Endothelial cell of umbilical vein (primary cell): ENCODE measurements at regions not wholly inside any gene's neighbourhood (a gene's known extent, or its start where the extent isn't known, plus 50 kb on each side); places are given as distances from the start of the nearest gene placed in this dataset.

Experiments used
- BruUV-seq: library from RNA; stranded (reverse); fragments of 400-500 nt; replicated peaks from 2 replicates; lab custom pipeline; 2021; lab: Mats Ljungman, UMichigan
- CTCF ChIA-PET: fragments of 300-600, 350-600 bp; sonication (Branson Sonifier 250); formaldehyde crosslinking; loops from one replicate; lab custom pipeline; 2021; ENCODE audit warnings: antibody characterized with exemption, inconsistent platforms; lab: Charles Lee
- POLR2A ChIA-PET: fragments of 300-600, 350-600 bp; sonication (Branson Sonifier 250); formaldehyde crosslinking; loops from one replicate; lab custom pipeline; 2021; ENCODE audit warnings: antibody characterized with exemption, inconsistent platforms; lab: Charles Lee
- DNase-seq: peaks from one replicate; pipeline ENCODE4 v3.0.0-alpha.2; 2011; ENCODE audit warnings: low read depth, low spot score
- FAIRE-seq: peaks from 2 replicates; lab custom pipeline; 2011; peaks lifted over from hg19 to GRCh38; lab: Jason Lieb, UNC
- H2AFZ ChIP-seq: 2 replicates; pipeline ENCODE4 v1.6.0; 2012; ENCODE audit warnings: low read depth, low read length, control low read depth, inconsistent platforms
- H3K27ac ChIP-seq: 2 replicates; pipeline ENCODE4 v1.5.1; 2011; ENCODE audit warnings: low read depth, mild to moderate bottlenecking, control low read depth, low read length, moderate library complexity; ENCODE audit not compliant: insufficient read depth
- H3K27me3 ChIP-seq, 2 experiments: 2 replicates each; pipeline versions ENCODE4 v1.6.0 to v1.6.1; 2011; ENCODE audit warnings: low read length in 2 of 2, mixed read lengths in 1 of 2; ENCODE audit not compliant: control insufficient read depth in 2 of 2, insufficient read depth in 2 of 2
- H3K36me3 ChIP-seq, 2 experiments: 2 replicates in 1 of 2; 3 replicates in 1 of 2; pipeline ENCODE4 v1.5.1; 2011; ENCODE audit warnings: low read length in 2 of 2, mild to moderate bottlenecking in 1 of 2, moderate library complexity in 1 of 2; ENCODE audit not compliant: control insufficient read depth in 2 of 2, insufficient read depth in 2 of 2; ENCODE audit errors: extremely low read depth in 1 of 2
- H3K4me1 ChIP-seq: 3 replicates; pipeline ENCODE4 v1.5.1; 2011; ENCODE audit warnings: mild to moderate bottlenecking, low read length; ENCODE audit not compliant: control insufficient read depth, insufficient read depth; ENCODE audit errors: extremely low read depth
- H3K4me2 ChIP-seq: 2 replicates; pipeline ENCODE4 v1.6.1; 2011; ENCODE audit warnings: low read length, control low read depth, mixed read lengths; ENCODE audit not compliant: insufficient read depth
- H3K4me3 ChIP-seq, 3 experiments: fragments of 200-600 bp in 1 of 3; sonication (generic), shearing (Covaris generic) in 1 of 3; replicated peaks in 1 of 3; 2 replicates each; pipeline ENCODE4 v1.5.1; 2011 to 2016; ENCODE audit warnings: control low read depth in 3 of 3, low read length in 3 of 3, mild to moderate bottlenecking in 2 of 3, inconsistent platforms in 1 of 3, low read depth in 1 of 3, moderate library complexity in 1 of 3; ENCODE audit not compliant: insufficient read depth in 1 of 3
- H3K79me2 ChIP-seq: 2 replicates; pipeline ENCODE4 v1.6.0; 2012; ENCODE audit warnings: low read length, inconsistent platforms; ENCODE audit not compliant: control insufficient read depth, insufficient read depth
- H3K9ac ChIP-seq: replicated peaks from 2 replicates; pipeline ENCODE3; 2011; ENCODE audit warnings: low read length, control low read depth; ENCODE audit not compliant: insufficient read depth; ENCODE audit errors: extremely low read depth
- H3K9me1 ChIP-seq: replicated peaks from 3 replicates; pipeline ENCODE4 v1.6.0; 2011; ENCODE audit warnings: mild to moderate bottlenecking, low read length; ENCODE audit not compliant: control insufficient read depth, insufficient read depth; ENCODE audit errors: extremely low read depth
- H3K9me3 ChIP-seq: replicated peaks from 2 replicates; pipeline ENCODE4 v1.5.1; 2012; ENCODE audit warnings: low read length, inconsistent platforms; ENCODE audit not compliant: control insufficient read depth, insufficient read depth
- H4K20me1 ChIP-seq: replicated peaks from 2 replicates; pipeline ENCODE3; 2011; ENCODE audit warnings: mild to moderate bottlenecking, low read length; ENCODE audit not compliant: control insufficient read depth, insufficient read depth; ENCODE audit errors: extremely low read depth
- CTCF ChIP-seq, 2 donors: IDR thresholded peaks; 1 replicate in 1 of 2; 2 replicates in 1 of 2; pipeline ENCODE4 v1.5.1; 2011; ENCODE audit warnings: low read length in 2 of 2, mild to moderate bottlenecking in 2 of 2, moderate library complexity in 2 of 2, control low read depth in 1 of 2, inconsistent platforms in 1 of 2, low read depth in 1 of 2; ENCODE audit not compliant: insufficient read depth in 1 of 2; ENCODE audit errors: extremely low read depth in 1 of 2
- EZH2 ChIP-seq: IDR thresholded peaks from 2 replicates; pipeline ENCODE4 v1.6.1; 2012; ENCODE audit warnings: borderline replicate concordance, low read depth, mild to moderate bottlenecking, moderate library complexity, low read length, inconsistent platforms; ENCODE audit not compliant: severe bottlenecking
- FOS ChIP-seq: IDR thresholded peaks from 2 replicates; pipeline ENCODE4 v1.6.1; 2011; ENCODE audit warnings: mild to moderate bottlenecking, low read length, moderate library complexity, borderline replicate concordance; ENCODE audit not compliant: insufficient read depth
- GATA2 ChIP-seq: IDR thresholded peaks from 2 replicates; pipeline ENCODE4 v1.7.0; 2011; ENCODE audit warnings: low read depth, mild to moderate bottlenecking, moderate library complexity, mixed read lengths, low read length; ENCODE audit not compliant: insufficient read length, insufficient read depth
- JUN ChIP-seq: IDR thresholded peaks from 2 replicates; pipeline ENCODE4 v1.6.1; 2011; ENCODE audit warnings: borderline replicate concordance, low read depth; ENCODE audit not compliant: insufficient read length, insufficient read depth
- MYC ChIP-seq: IDR thresholded peaks from one replicate; pipeline ENCODE4 v1.6.1; 2011; ENCODE audit warnings: mild to moderate bottlenecking, low read depth, low read length
- POLR2A ChIP-seq: IDR thresholded peaks from 2 replicates; pipeline ENCODE4 v1.6.1; 2012; ENCODE audit warnings: low read depth, mild to moderate bottlenecking, control low read depth, low read length
- POLR2AphosphoS5 ChIP-seq: IDR thresholded peaks from 2 replicates; pipeline ENCODE4 v1.6.1; 2012; ENCODE audit warnings: low read depth, mild to moderate bottlenecking, control low read depth, low read length, moderate library complexity; ENCODE audit not compliant: insufficient read depth
- dilution Hi-C: fragments of 300-500 bp; cut with MboI; formaldehyde crosslinking; loops from one replicate; pipeline ENCODE4 v1.15.0; 2019; ENCODE audit warnings: low sequenced_read_pairs; ENCODE audit not compliant: extremely low pct_ligation_motif_present
- intact Hi-C: fragments of 100-400 bp; cut with micrococcal nuclease; formaldehyde crosslinking; loops from one replicate; pipeline ENCODE4 v1.10.0; 2022
- TF ChIP-seq, protein P1 (sequence below): IDR thresholded peaks from 2 replicates; pipeline ENCODE4 v1.6.1; 2011; ENCODE audit not compliant: insufficient read depth, insufficient read length

DNA sequence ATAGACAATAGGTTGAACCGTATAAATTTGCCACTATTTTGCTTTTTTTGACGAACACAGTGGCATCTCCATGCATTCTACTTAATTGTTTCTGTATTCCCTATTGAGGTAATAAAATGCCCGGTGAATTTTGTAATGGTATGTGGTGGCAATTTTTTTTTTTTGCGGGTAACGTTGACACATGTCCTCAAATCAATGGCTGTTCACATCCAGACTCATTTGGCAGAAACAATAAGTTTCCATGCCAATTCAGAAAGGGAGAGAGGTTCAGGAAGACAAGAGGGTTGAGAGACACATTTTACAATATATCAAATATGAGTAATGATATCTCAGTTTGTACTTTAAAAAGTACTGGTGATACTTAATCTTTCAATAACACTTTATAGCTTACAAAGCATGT is 463.9 kb downstream of the WDR72 start:
- no peaks in the 10 kb centered on the region for H3K27me3 ChIP-seq
- ChIA-PET POLR2A (no interaction called here), CTCF (no interaction called here)
- intact Hi-C loops: no loop called here
- no peaks in the 10 kb centered on the region for H3K4me1 ChIP-seq
- H3K4me2 ChIP-seq: no peak overlapping the region
- no peak for TF ChIP-seq CTCF (IDR thresholded peaks at IDR 0.05; ENCODE audit: extremely low read depth in 1 of 2, insufficient read depth in 1 of 2, low read depth in 1 of 2, low read length in 2 of 2)
- no peak for TF ChIP-seq POLR2A
- TF ChIP-seq POLR2AphosphoS5: no peak
- BruUV-seq: no TSS peak
- dilution Hi-C loops: no loop called here
- no peak overlapping the region for H3K4me3 ChIP-seq
- no peak overlapping the region for H3K27ac ChIP-seq
- FAIRE-seq (no peak), DNase-seq (no peak)
- H3K79me2 ChIP-seq: no peaks in the 10 kb centered on the region
- H2AFZ ChIP-seq: no peak overlapping the region
- no peaks in the 10 kb centered on the region for H3K36me3 ChIP-seq
- no peaks in the 10 kb centered on the region for H4K20me1 ChIP-seq
- H3K9me3 ChIP-seq: no peaks in the 10 kb centered on the region
- no peaks in the 10 kb centered on the region for H3K9me1 ChIP-seq
- H3K9ac ChIP-seq: no peak overlapping the region

DNA sequence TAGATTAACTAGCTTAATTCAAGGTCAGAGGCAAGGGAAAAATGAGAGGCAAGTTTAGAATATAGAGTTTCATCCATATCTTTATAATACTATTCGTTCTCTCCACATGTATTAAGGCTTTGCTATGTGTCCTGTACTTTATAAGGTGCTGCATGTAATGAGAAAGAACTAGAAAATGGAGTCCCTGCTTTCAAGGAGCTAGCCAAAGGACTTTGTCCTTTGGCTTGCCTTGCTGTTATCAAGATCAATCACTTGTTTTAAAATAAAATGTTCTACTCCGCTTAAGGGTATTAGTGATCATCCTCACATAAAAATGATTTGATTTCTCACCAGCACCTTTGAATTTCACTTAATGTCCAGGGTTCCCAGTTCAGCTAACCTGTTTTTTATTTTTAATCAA is 470.9 kb downstream of the WDR72 start:
- CTCF ChIA-PET: no interaction called here
- Histone ChIP-seq H3K79me2 (no peaks in the 10 kb centered on the region), H3K4me2 (no peak overlapping the region), H3K27me3 (no peaks in the 10 kb centered on the region), H2AFZ (no peak overlapping the region), H3K9me3 (no peaks in the 10 kb centered on the region), H3K4me1 (no peaks in the 10 kb centered on the region), H3K27ac (no peak overlapping the region), H3K9ac (no peak overlapping the region), H3K4me3 (no peak overlapping the region), H4K20me1 (no peaks in the 10 kb centered on the region), H3K36me3 (no peaks in the 10 kb centered on the region), H3K9me1 (no peaks in the 10 kb centered on the region)
- POLR2A ChIA-PET: no interaction called here
- DNase-seq: no peak
- no TSS peak for BruUV-seq
- dilution Hi-C loops (no loop called here), intact Hi-C loops (no loop called here)
- TF ChIP-seq GATA2 (no peak), EZH2 (no peak), POLR2A (no peak), POLR2AphosphoS5 (no peak), CTCF (IDR thresholded peaks at IDR 0.05; ENCODE audit: extremely low read depth in 1 of 2, insufficient read depth in 1 of 2, low read depth in 1 of 2, low read length in 2 of 2) (no peak), JUN (no peak), MYC (no peak), FOS (no peak)
- TF ChIP-seq, protein P1, sequence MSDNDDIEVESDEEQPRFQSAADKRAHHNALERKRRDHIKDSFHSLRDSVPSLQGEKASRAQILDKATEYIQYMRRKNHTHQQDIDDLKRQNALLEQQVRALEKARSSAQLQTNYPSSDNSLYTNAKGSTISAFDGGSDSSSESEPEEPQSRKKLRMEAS: no peak
- no peak for FAIRE-seq
